H1 (cell line): ENCODE measurements at regions not wholly inside any gene's neighbourhood (a gene's known extent, or its start where the extent isn't known, plus 50 kb on each side); places are given as distances from the start of the nearest gene placed in this dataset.

ENCODE experiments used
- ATF3 ChIP-seq: IDR thresholded peaks from 2 replicates; pipeline ENCODE4 v1.6.1; 2011; ENCODE audit warnings: low read depth, mild to moderate bottlenecking, low read length; ENCODE audit not compliant: insufficient read depth
- CHD7 ChIP-seq: fragments of 300-600 bp; sonication (generic); IDR thresholded peaks from 2 replicates; pipeline ENCODE4 v1.7.1; 2012; ENCODE audit warnings: low read length, moderate library complexity, mild to moderate bottlenecking, inconsistent platforms; ENCODE audit not compliant: insufficient replicate concordance
- CREB1 ChIP-seq: IDR thresholded peaks from 2 replicates; pipeline ENCODE4 v1.6.1; 2012; ENCODE audit warnings: inconsistent platforms
- EGR1 ChIP-seq: IDR thresholded peaks from 2 replicates; pipeline ENCODE4 v1.6.1; 2011; ENCODE audit warnings: low read depth, low read length, borderline replicate concordance
- RAD21 ChIP-seq, 2 experiments: IDR thresholded peaks in 1 of 2; conservative IDR thresholded peaks in 1 of 2; 2 replicates each; pipeline ENCODE4 v1.6.1; 2011; ENCODE audit warnings: low read depth in 2 of 2, low read length in 2 of 2, improper control_type of control experiment in 1 of 2, inconsistent platforms in 1 of 2, mild to moderate bottlenecking in 1 of 2, moderate library complexity in 1 of 2
- RFX5 ChIP-seq: IDR thresholded peaks from 2 replicates; pipeline ENCODE4 v1.6.1; 2011; ENCODE audit warnings: low read depth, low read length, improper control_type of control experiment, borderline replicate concordance
- RXRA ChIP-seq: IDR thresholded peaks from 2 replicates; pipeline ENCODE4 v1.6.1; 2011; ENCODE audit warnings: low read depth, mild to moderate bottlenecking, low read length, moderate library complexity; ENCODE audit not compliant: insufficient read depth

- no peak for TF ChIP-seq CHD7
- no peak for TF ChIP-seq ATF3
- no peak for TF ChIP-seq RXRA
- no peak for TF ChIP-seq RFX5
- no peak for TF ChIP-seq CREB1
- no peak for TF ChIP-seq EGR1
- TF ChIP-seq RAD21 (IDR thresholded peaks at IDR 0.05 in 1 of 2, conservative IDR thresholded peaks at IDR 0.05 in 1 of 2; ENCODE audit: low read depth in 2 of 2, low read length in 2 of 2) = no peak
Observed at GRCh38 chr2:220466251-220466691, 838.8 kb downstream of the SLC4A3 start (continued).
